ENCODE measurements at regions not wholly inside any gene's neighbourhood (a gene's known extent, or its start where the extent isn't known, plus 50 kb on each side); places are given as distances from the start of the nearest gene placed in this dataset.

GRCh38 chr14:94979891-94980290 lies 177.4 kb downstream of the DICER1 start:
- FAIRE-seq (no peak), DNase-seq (ENCODE audit: low read depth in 1 of 2, low spot score in 2 of 2) (no peak)
- H3K14ac ChIP-seq (ENCODE audit: insufficient read length): no peak overlapping the region
- H3K4me1 ChIP-seq (replicated peaks in 1 of 4; ENCODE audit: control insufficient read depth in 3 of 4, insufficient read depth in 4 of 4, low read length in 3 of 4): peaks cover 0 to 3% (median 0%) of the 10 kb centered on the region in 4 experiments; a peak in 1 of 7 replicates
- H3K18ac ChIP-seq (ENCODE audit: extremely low read depth, low read length): no peak overlapping the region
- H3K56ac ChIP-seq (replicated peaks; ENCODE audit: insufficient read length, low read depth, low read length): no peak overlapping the region
- H3K4ac ChIP-seq (replicated peaks; ENCODE audit: insufficient read length, low read depth, low read length): no peak overlapping the region
- H2BK12ac ChIP-seq (ENCODE audit: low read depth, low read length): no peak overlapping the region
- H3K9ac ChIP-seq (replicated peaks in 1 of 4; ENCODE audit: extremely low read depth in 1 of 4, low read depth in 3 of 4, low read length in 3 of 4): no peak overlapping the region
- WGBS, 2 experiments (ENCODE audit: extremely low coverage in 1 of 2, insufficient coverage in 1 of 2, insufficient read length in 1 of 2, insufficient replicate concordance in 2 of 2, low coverage in 1 of 2, low lambda C conversion rate in 2 of 2, missing lambda C conversion rate in 1 of 2): 84% methylated on average over 3 of the region's 3 CpGs; no CpG with 5 or more reads in 1 of the 2 experiments
- H3K4me2 ChIP-seq (ENCODE audit: insufficient read depth in 1 of 2, low read depth in 2 of 2, low read length in 2 of 2): no peak overlapping the region
- no peak overlapping the region for H3K4me3 ChIP-seq (ENCODE audit: extremely low read depth in 1 of 4, insufficient read depth in 2 of 4, low read depth in 3 of 4, low read length in 4 of 4)
- H3K27me3 ChIP-seq (replicated peaks in 1 of 4; ENCODE audit: control insufficient read depth in 3 of 4, extremely low read depth in 1 of 4, insufficient read depth in 3 of 4, low read length in 3 of 4): no peaks in the 10 kb centered on the region
- no peak overlapping the region for H3K27ac ChIP-seq (ENCODE audit: low read depth, low read length)
- no peaks in the 10 kb centered on the region for H3K9me3 ChIP-seq (ENCODE audit: insufficient read depth in 2 of 2, low read depth in 1 of 2, low read length in 1 of 2)
- no peak overlapping the region for H3K23ac ChIP-seq (ENCODE audit: insufficient read length)
- no peaks in the 10 kb centered on the region for H3K79me1 ChIP-seq (ENCODE audit: low read depth, low read length)
- H2BK20ac ChIP-seq (ENCODE audit: low read length): no peak overlapping the region
- no peak overlapping the region for H2BK15ac ChIP-seq (ENCODE audit: low read length)
- no peaks in the 10 kb centered on the region for H3K36me3 ChIP-seq (ENCODE audit: control insufficient read depth in 2 of 4, insufficient read depth in 4 of 4, low read length in 3 of 4)
- no peaks in the 10 kb centered on the region for H4K20me1 ChIP-seq (replicated peaks in 1 of 2; ENCODE audit: control insufficient read depth in 1 of 2, insufficient read depth in 2 of 2, low read length in 2 of 2)
- H2AFZ ChIP-seq (ENCODE audit: low read length): no peak overlapping the region
- CTCF ChIA-PET (ENCODE audit: partially characterized antibody): no interaction called here
- H2BK120ac ChIP-seq (replicated peaks; ENCODE audit: low read depth, low read length): no peak overlapping the region
- H3K79me2 ChIP-seq (ENCODE audit: control insufficient read depth in 1 of 2, insufficient read depth in 2 of 2, low read length in 2 of 2): no peaks in the 10 kb centered on the region
- H2AK5ac ChIP-seq (ENCODE audit: low read depth, low read length): no peak overlapping the region
- TF ChIP-seq RFX5 (IDR thresholded peaks at IDR 0.05; ENCODE audit: borderline replicate concordance, low read depth, low read length): no peak
- TF ChIP-seq CREB1 (IDR thresholded peaks at IDR 0.05): no peak
- no peak for TF ChIP-seq SP2 (IDR thresholded peaks at IDR 0.05; ENCODE audit: low read length)
- POLR2A ChIA-PET (ENCODE audit: partially characterized antibody): no interaction called here
- H4K8ac ChIP-seq (ENCODE audit: extremely low read depth, insufficient read depth, low read length): no peak overlapping the region
- no peak overlapping the region for H4K5ac ChIP-seq (ENCODE audit: insufficient read length, low read depth, low read length)
- no peaks in the 10 kb centered on the region for H3K23me2 ChIP-seq (ENCODE audit: low read depth, low read length)
- H4K91ac ChIP-seq (replicated peaks; ENCODE audit: insufficient read length, low read length): no peak overlapping the region
- H2BK5ac ChIP-seq (ENCODE audit: low read depth, low read length): no peak overlapping the region

Measured in H1 (cell line).